ENCODE measurements at regions not wholly inside any gene's neighbourhood (a gene's known extent, or its start where the extent isn't known, plus 50 kb on each side); places are given as distances from the start of the nearest gene placed in this dataset.

GRCh38 chr3:118682921-118683320 is 351.7 kb downstream of the IGSF11 start:
- H3K4me3 ChIP-seq (ENCODE audit: low read depth, poor library complexity, severe bottlenecking): no peak overlapping the region
- WGBS, 2 donors: 73 to 75% methylated on average over 2 of the region's 2 CpGs
- no peak for DNase-seq (ENCODE audit: low spot score in 2 of 2)
- TF ChIP-seq, protein P1, sequence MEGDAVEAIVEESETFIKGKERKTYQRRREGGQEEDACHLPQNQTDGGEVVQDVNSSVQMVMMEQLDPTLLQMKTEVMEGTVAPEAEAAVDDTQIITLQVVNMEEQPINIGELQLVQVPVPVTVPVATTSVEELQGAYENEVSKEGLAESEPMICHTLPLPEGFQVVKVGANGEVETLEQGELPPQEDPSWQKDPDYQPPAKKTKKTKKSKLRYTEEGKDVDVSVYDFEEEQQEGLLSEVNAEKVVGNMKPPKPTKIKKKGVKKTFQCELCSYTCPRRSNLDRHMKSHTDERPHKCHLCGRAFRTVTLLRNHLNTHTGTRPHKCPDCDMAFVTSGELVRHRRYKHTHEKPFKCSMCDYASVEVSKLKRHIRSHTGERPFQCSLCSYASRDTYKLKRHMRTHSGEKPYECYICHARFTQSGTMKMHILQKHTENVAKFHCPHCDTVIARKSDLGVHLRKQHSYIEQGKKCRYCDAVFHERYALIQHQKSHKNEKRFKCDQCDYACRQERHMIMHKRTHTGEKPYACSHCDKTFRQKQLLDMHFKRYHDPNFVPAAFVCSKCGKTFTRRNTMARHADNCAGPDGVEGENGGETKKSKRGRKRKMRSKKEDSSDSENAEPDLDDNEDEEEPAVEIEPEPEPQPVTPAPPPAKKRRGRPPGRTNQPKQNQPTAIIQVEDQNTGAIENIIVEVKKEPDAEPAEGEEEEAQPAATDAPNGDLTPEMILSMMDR (IDR thresholded peaks at IDR 0.05): no peak
- no peak for TF ChIP-seq POLR2A (IDR thresholded peaks at IDR 0.05)
- intact Hi-C loops (cut with DNase I; ENCODE audit: low total_unique reads): no loop called here

GRCh38 chr3:118683636-118684035 is 351.0 kb downstream of the IGSF11 start:
- DNase-seq (ENCODE audit: low spot score in 2 of 2): no peak
- WGBS, 2 donors: 86 to 88% methylated on average over 6 of the region's 6 CpGs
- TF ChIP-seq, protein P1 (IDR thresholded peaks at IDR 0.05): no peak
- TF ChIP-seq POLR2A (IDR thresholded peaks at IDR 0.05): no peak
- no peak overlapping the region for H3K4me3 ChIP-seq (ENCODE audit: low read depth, poor library complexity, severe bottlenecking)
- intact Hi-C loops (cut with DNase I; ENCODE audit: low total_unique reads): no loop called here

DNA sequence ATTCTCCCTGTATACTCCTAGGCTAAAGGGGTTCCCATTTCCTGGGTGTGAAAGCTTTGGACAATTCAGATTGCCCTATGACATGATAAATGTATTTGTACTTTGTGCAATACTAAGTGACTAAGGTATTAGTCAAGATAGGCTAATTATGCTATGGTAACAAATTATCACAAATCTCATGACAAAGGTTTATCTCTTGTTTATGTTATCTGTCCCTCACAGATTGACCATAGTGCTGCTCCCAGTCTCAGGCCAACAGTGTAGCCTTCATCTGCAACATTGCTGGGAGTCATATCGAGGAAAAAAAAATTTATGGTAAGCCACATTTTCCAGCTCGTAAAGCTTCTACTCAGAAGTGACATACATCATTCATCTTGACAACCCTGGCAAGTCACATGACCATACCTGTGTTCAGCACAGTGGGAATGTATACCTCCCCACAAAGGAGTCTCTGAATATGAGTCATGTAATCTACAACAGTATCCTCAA is 346.2 kb downstream of the IGSF11 start:
- H3K4me3 ChIP-seq (ENCODE audit: low read depth, poor library complexity, severe bottlenecking): no peak overlapping the region
- intact Hi-C loops (cut with DNase I; ENCODE audit: low total_unique reads): no loop called here
- 49 to 51% methylated on average over 2 of the region's 2 CpGs for WGBS, 2 donors
- TF ChIP-seq POLR2A (IDR thresholded peaks at IDR 0.05): no peak
- TF ChIP-seq, protein P1 (IDR thresholded peaks at IDR 0.05): no peak
- DNase-seq (ENCODE audit: low spot score in 2 of 2): no peak

DNA sequence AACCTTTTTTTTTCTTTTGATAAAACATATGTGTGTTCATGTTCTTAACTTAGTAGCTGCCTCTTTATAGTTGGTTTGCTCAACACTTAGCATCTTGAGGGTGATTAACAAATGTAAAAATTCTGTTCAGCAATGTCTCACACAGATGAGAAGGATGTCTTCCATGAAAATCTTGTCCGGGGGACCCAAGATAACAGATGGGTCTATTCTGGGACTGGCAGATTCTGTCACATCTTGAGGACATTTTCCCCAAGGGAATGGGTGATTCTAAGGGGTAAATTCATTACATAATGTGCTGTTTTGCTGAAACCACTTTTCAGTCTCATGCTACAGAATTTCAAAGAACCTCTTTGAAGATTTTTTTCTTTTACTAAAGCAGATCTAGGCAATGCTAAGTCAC is 342.2 kb downstream of the IGSF11 start:
- TF ChIP-seq POLR2A (IDR thresholded peaks at IDR 0.05): no peak
- TF ChIP-seq, protein P1 (IDR thresholded peaks at IDR 0.05): no peak
- H3K4me3 ChIP-seq (ENCODE audit: low read depth, poor library complexity, severe bottlenecking): no peak overlapping the region
- DNase-seq (ENCODE audit: low spot score in 2 of 2): no peak
- intact Hi-C loops (cut with DNase I; ENCODE audit: low total_unique reads): no loop called here
- WGBS, 2 donors: 50 to 57% methylated on average over 1 of the region's 1 CpG

DNA sequence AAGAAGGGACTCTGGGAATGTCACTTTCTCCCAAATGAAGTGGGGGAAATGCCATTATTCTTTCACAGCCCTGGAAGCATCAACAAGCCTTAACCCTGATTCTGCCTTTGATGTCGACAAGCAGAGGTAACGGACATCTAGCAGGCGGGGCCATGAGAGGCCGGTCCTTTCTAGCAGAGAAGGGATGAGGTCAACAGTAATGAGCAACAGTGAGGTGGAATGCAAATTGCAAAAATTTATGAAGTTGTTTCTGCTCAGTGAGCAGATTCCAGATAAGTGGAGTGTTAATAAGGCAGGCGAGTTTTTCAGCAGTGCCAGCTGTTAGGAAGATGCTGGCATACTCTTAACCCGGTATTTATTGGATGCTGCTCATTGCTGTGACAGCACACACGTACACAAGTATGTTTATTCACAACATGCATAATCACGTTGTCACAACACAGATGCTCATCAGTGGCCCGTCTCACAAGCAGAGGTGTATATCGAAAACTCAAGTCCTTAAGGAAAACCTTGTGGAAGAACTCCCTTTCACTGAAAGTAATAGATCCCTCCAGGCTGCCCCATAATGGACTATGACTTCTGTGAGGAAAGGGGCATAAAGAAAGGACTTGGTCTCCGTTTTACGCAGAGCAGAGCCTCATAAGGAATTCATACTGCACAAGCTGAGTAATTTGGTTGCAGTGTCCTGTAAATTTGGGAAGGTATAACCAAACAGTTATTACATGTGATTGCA is 329.0 kb downstream of the IGSF11 start:
- 66 to 73% methylated on average over 12 of the region's 12 CpGs for WGBS, 2 donors
- no peak for DNase-seq (ENCODE audit: low spot score in 2 of 2)
- no peak for TF ChIP-seq POLR2A (IDR thresholded peaks at IDR 0.05)
- TF ChIP-seq, protein P1 (IDR thresholded peaks at IDR 0.05): no peak
- intact Hi-C loops (cut with DNase I; ENCODE audit: low total_unique reads): no loop called here
- no peak overlapping the region for H3K4me3 ChIP-seq (ENCODE audit: low read depth, poor library complexity, severe bottlenecking)

DNA sequence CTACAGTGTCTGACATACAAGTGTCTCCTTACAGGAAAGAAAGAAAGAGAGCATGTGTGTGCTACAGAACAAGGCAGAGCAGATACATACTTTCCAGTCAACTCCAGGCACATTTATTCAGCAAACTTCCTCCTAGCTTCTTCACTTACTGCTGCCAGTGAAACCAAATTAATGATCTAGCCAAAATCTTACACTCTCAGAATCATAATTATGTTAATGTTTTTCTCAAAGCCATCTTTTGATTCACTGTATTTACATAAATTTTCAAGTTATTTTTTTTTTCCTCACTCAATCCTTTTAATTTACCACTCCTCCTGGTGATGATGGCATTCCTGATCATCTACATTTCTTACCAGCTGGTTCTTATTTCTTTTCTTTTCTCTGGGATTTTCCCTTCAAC is 326.7 kb downstream of the IGSF11 start:
- H3K4me3 ChIP-seq (ENCODE audit: low read depth, poor library complexity, severe bottlenecking): no peak overlapping the region
- TF ChIP-seq POLR2A (IDR thresholded peaks at IDR 0.05): no peak
- TF ChIP-seq, protein P1 (IDR thresholded peaks at IDR 0.05): no peak
- no peak for DNase-seq (ENCODE audit: low spot score in 2 of 2)
- intact Hi-C loops (cut with DNase I; ENCODE audit: low total_unique reads): no loop called here

Data from lower leg skin (tissue), 4 donors.